ENCODE measurements at regions not wholly inside any gene's neighbourhood (a gene's known extent, or its start where the extent isn't known, plus 50 kb on each side); places are given as distances from the start of the nearest gene placed in this dataset.

DNA sequence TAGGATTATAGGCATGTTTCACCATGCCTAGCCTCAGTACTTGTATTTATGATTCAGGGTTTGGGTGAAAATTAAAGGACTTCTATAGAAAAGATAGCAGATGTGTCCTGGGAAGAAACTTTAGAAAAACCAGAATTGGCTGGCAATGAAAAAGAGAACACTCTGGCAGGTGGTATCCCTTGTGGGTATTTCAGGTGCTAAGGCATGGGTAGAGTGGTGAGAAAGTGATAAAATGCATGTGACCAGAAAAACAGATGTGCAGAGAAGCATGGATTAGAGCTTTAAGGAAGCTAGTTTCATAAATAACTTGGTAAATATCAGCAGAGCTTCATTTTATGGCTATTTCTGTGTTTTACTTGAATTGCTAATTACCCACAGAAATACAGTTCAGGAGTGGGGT lies 622.2 kb downstream of the DOK5 start:
- TF ChIP-seq POLR2A (IDR thresholded peaks at IDR 0.05) (no peak), CTCF (IDR thresholded peaks at IDR 0.05) (no peak), POLR2AphosphoS5 (IDR thresholded peaks at IDR 0.05; ENCODE audit: insufficient read depth in 1 of 2, low read depth in 1 of 2) (no peak)

All from vagina (tissue), 2 donors.